Activated CD4-positive, alpha-beta T cell treated with anti-CD3 and anti-CD28 coated beads, Interleukin-2, amount 50 U/mL, for 16 hours (primary cell): ENCODE measurements at regions not wholly inside any gene's neighbourhood (a gene's known extent, or its start where the extent isn't known, plus 50 kb on each side); places are given as distances from the start of the nearest gene placed in this dataset.
"Not testable (repeated sequence)": the region's sequence is repeated elsewhere in the genome, so short reads cannot be mapped to it uniquely, and the experiment has no call there.

Experiments
- DNase-seq: peaks from one replicate; pipeline ENCODE4 v3.0.0-alpha.2; 2020

GRCh38 chr3:80890571-80890970, 870.9 kb downstream of the GBE1 start:
- no peak for DNase-seq

GRCh38 chr3:80889535-80889934, 871.9 kb downstream of the GBE1 start:
- DNase-seq, result no peak

- DNase-seq, result no peak
Observed at GRCh38 chr3:80870476-80871041, 890.9 kb downstream of the GBE1 start.

- no peak for DNase-seq
Observed at GRCh38 chr3:80855482-80855881, 906.0 kb downstream of the GBE1 start.

- DNase-seq, result no peak
Observed at GRCh38 chr3:80836395-80836794, 925.0 kb downstream of the GBE1 start.

GRCh38 chr3:80807577-80807976, 953.9 kb downstream of the GBE1 start:
- no peak for DNase-seq

GRCh38 chr3:80806673-80807072, 954.8 kb downstream of the GBE1 start:
- no peak for DNase-seq

GRCh38 chr3:80788914-80789313, 972.5 kb downstream of the GBE1 start:
- DNase-seq, result no peak

GRCh38 chr3:80785875-80786274, 975.6 kb downstream of the GBE1 start:
- DNase-seq, result no peak

- no peak for DNase-seq
Observed at GRCh38 chr3:80785475-80785874, 976.0 kb downstream of the GBE1 start.

- DNase-seq, result no peak
Observed at GRCh38 chr3:80771085-80771484, 990.4 kb downstream of the GBE1 start.

GRCh38 chr3:80770106-80771074, 991.1 kb downstream of the GBE1 start:
- no peak for DNase-seq

- DNase-seq, result no peak
Observed at GRCh38 chr3:80769683-80770082, 991.8 kb downstream of the GBE1 start.

GRCh38 chr3:80767604-80768003, 993.8 kb downstream of the GBE1 start:
- no peak for DNase-seq

- DNase-seq, result no peak
Observed at GRCh38 chr3:80754969-80755368, 987.2 kb upstream of the ROBO1 start.

GRCh38 chr3:80753021-80753420, 985.2 kb upstream of the ROBO1 start:
- DNase-seq, result no peak

- no peak for DNase-seq
Observed at GRCh38 chr3:80750637-80751036, 982.8 kb upstream of the ROBO1 start.

- DNase-seq, result no peak
Observed at GRCh38 chr3:80734920-80735319, 967.1 kb upstream of the ROBO1 start.

- DNase-seq, result no peak
Observed at GRCh38 chr3:80734483-80734882, 966.7 kb upstream of the ROBO1 start.

- no peak for DNase-seq
Observed at GRCh38 chr3:80733522-80734176, 965.9 kb upstream of the ROBO1 start.

GRCh38 chr3:80727561-80727960, 959.8 kb upstream of the ROBO1 start:
- not testable (repeated sequence) for DNase-seq

- not testable (repeated sequence) for DNase-seq
Observed at GRCh38 chr3:80709597-80710322, 942.0 kb upstream of the ROBO1 start.

GRCh38 chr3:80705290-80705689, 937.5 kb upstream of the ROBO1 start:
- DNase-seq, result no peak
